Esophagus muscularis mucosa (tissue), 4 donors: ENCODE measurements at regions not wholly inside any gene's neighbourhood (a gene's known extent, or its start where the extent isn't known, plus 50 kb on each side); places are given as distances from the start of the nearest gene placed in this dataset.

Experiments
- DNase-seq: peaks from one replicate; pipeline ENCODE4 v3.0.0-alpha.2; 2017; ENCODE audit errors: extremely low spot score
- H3K27ac ChIP-seq, 4 donors: fragments of 200-600 bp; sonication (generic); replicated peaks in 1 of 4; 1 replicate in 3 of 4; 2 replicates in 1 of 4; pipeline ENCODE4 v1.5.1; 2016 to 2019; ENCODE audit warnings: mild to moderate bottlenecking in 1 of 4
- H3K27me3 ChIP-seq, 4 donors: fragments of 200-600 bp; sonication (generic); one replicate each; pipeline versions ENCODE4 v1.5.1 to v1.6.0; 2016 to 2019
- H3K36me3 ChIP-seq, 4 donors: fragments of 200-600 bp; sonication (generic); one replicate each; pipeline ENCODE4 v1.5.1; 2016 to 2019
- H3K4me1 ChIP-seq, 4 donors: fragments of 200-600 bp; sonication (generic); one replicate each; pipeline ENCODE4 v1.5.1; 2016 to 2019
- H3K4me3 ChIP-seq, 4 donors: fragments of 200-600 bp; sonication (generic); 1 replicate in 2 of 4; 2 replicates in 2 of 4; pipeline ENCODE4 v1.5.1; 2016 to 2019; ENCODE audit warnings: mild to moderate bottlenecking in 4 of 4, moderate library complexity in 1 of 4
- H3K9me3 ChIP-seq, 4 donors: fragments of 200-600 bp; sonication (generic); 1 replicate in 3 of 4; 2 replicates in 1 of 4; pipeline ENCODE4 v1.5.1; 2016 to 2019
- CTCF ChIP-seq, 3 experiments: fragments of 200-600 bp in 2 of 3; fragments of 450-650 bp in 1 of 3; sonication (generic) in 2 of 3; IDR thresholded peaks; one replicate each; pipeline ENCODE4 v1.5.1; 2017 to 2019; ENCODE audit warnings: antibody characterized with exemption in 3 of 3, mild to moderate bottlenecking in 2 of 3, moderate library complexity in 1 of 3
- EP300 ChIP-seq: sonication (generic); formaldehyde crosslinking; IDR thresholded peaks from one replicate; pipeline ENCODE4 v1.6.1; 2017; ENCODE audit warnings: antibody characterized with exemption
- POLR2A ChIP-seq: fragments of 450-650 bp; IDR thresholded peaks from one replicate; pipeline ENCODE4 v1.6.1; 2017; ENCODE audit warnings: antibody characterized with exemption, moderate library complexity, mild to moderate bottlenecking, low read depth
- POLR2AphosphoS5 ChIP-seq, 2 donors: sonication (generic); formaldehyde crosslinking; IDR thresholded peaks; one replicate each; pipeline ENCODE4 v1.6.1; 2017; ENCODE audit warnings: antibody characterized with exemption in 2 of 2
- WGBS: methylation state at CpG from one replicate; pipeline ENCODE4 v1.1.5; 2018; 5-methylcytosine and 5-hydroxymethylcytosine counted together
- intact Hi-C: fragments of 100-400 bp; cut with DNase I; formaldehyde crosslinking; loops from one replicate; pipeline ENCODE4 v1.15.1; 2023

GRCh38 chr3:64303881-64304280 lies 78.6 kb upstream of the PRICKLE2 start:
- Histone ChIP-seq H3K4me1 (peaks cover 0 to 5% (median 0%) of the 10 kb centered on the region in 4 donors), H3K27me3 (no peaks in the 10 kb centered on the region), H3K9me3 (no peaks in the 10 kb centered on the region), H3K27ac (no peak overlapping the region), H3K36me3 (no peaks in the 10 kb centered on the region), H3K4me3 (no peak overlapping the region)
- TF ChIP-seq CTCF (IDR thresholded peaks at IDR 0.05) (no peak), POLR2AphosphoS5 (IDR thresholded peaks at IDR 0.05) (no peak), POLR2A (no peak), EP300 (no peak)
- intact Hi-C loops, result no loop called here
- WGBS, result 93% methylated on average over 6 of the region's 6 CpGs
- peak; percentile 91 for DNase-seq

GRCh38 chr3:64303401-64303800 lies 78.1 kb upstream of the PRICKLE2 start:
- Histone ChIP-seq H3K27me3 (no peaks in the 10 kb centered on the region), H3K9me3 (no peaks in the 10 kb centered on the region), H3K4me3 (no peak overlapping the region), H3K36me3 (no peaks in the 10 kb centered on the region), H3K4me1 (peaks cover 0 to 5% (median 0%) of the 10 kb centered on the region in 4 donors), H3K27ac (no peak overlapping the region)
- TF ChIP-seq CTCF (IDR thresholded peaks at IDR 0.05) (no peak), POLR2A (no peak), EP300 (no peak), POLR2AphosphoS5 (IDR thresholded peaks at IDR 0.05) (no peak)
- intact Hi-C loops, result no loop called here
- WGBS, result 92% methylated on average over 6 of the region's 6 CpGs
- no peak for DNase-seq

- no peak for TF ChIP-seq EP300
- no peak for TF ChIP-seq POLR2A
- TF ChIP-seq POLR2AphosphoS5 (IDR thresholded peaks at IDR 0.05), result no peak
- no peak for TF ChIP-seq CTCF (IDR thresholded peaks at IDR 0.05)
- no peaks in the 10 kb centered on the region for H3K27me3 ChIP-seq
- intact Hi-C loops, result no loop called here
- H3K27ac ChIP-seq, result no peak overlapping the region
- peaks cover 0 to 6% (median 0%) of the 10 kb centered on the region in 4 donors for H3K9me3 ChIP-seq
- DNase-seq, result no peak
- no peaks in the 10 kb centered on the region for H3K36me3 ChIP-seq
- 94% methylated on average over 2 of the region's 2 CpGs for WGBS
- peaks cover 0 to 5% (median 0%) of the 10 kb centered on the region in 4 donors for H3K4me1 ChIP-seq
- H3K4me3 ChIP-seq, result no peak overlapping the region
Measured at GRCh38 chr3:64301476-64301875, 76.2 kb upstream of the PRICKLE2 start.

GRCh38 chr3:64300790-64301423 lies 75.6 kb upstream of the PRICKLE2 start:
- intact Hi-C loops, result no loop called here
- 40% methylated on average over 1 of the region's 1 CpG for WGBS

More at GRCh38 chr3:64300790-64301423, 75.6 kb upstream of the PRICKLE2 start:
- TF ChIP-seq CTCF (IDR thresholded peaks at IDR 0.05), result no peak
- no peak for TF ChIP-seq EP300
- TF ChIP-seq POLR2AphosphoS5 (IDR thresholded peaks at IDR 0.05), result no peak
- TF ChIP-seq POLR2A, result no peak
- Histone ChIP-seq H3K27me3 (no peaks in the 10 kb centered on the region), H3K27ac (no peak overlapping the region), H3K9me3 (peaks cover 0 to 6% (median 0%) of the 10 kb centered on the region in 4 donors), H3K4me1 (peaks cover 0 to 5% (median 1%) of the 10 kb centered on the region in 4 donors), H3K4me3 (no peak overlapping the region), H3K36me3 (no peaks in the 10 kb centered on the region)
- DNase-seq, result no peak
